HG03039 (cell line): ENCODE measurements at regions not wholly inside any gene's neighbourhood (a gene's known extent, or its start where the extent isn't known, plus 50 kb on each side); places are given as distances from the start of the nearest gene placed in this dataset.
A peak's percentile ranks its signal among the peaks of the same experiment; 100 is the strongest.

ENCODE experiments used
- ATAC-seq: cut with Tn5 transposase; IDR thresholded peaks from one replicate; pipeline ENCODE4 v1.9.1; 2021; ENCODE audit warnings: mild to moderate bottlenecking, moderate library complexity; ENCODE audit not compliant: unreplicated experiment

DNA sequence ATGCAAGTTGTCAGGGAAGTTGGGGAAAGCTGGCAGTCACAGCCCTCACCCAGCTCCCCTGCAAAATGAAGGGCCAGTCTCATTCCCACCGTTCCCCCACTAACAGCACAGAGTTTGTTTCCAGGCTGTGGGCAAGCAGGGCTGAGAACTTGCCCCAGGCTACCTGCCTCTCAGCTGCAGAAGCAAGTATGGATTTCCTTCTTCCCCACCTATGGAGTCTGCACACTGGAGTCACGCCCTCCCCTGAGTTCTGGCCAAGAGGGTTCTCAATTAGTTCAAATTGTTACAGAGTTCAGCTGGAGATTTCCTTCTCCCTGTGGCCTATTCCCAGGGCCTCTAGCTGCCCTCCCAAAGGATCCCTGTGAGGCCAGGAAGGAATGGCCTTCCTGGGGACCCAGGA lies 90.1 kb upstream of the ATP11B start:
- no peak for ATAC-seq

DNA sequence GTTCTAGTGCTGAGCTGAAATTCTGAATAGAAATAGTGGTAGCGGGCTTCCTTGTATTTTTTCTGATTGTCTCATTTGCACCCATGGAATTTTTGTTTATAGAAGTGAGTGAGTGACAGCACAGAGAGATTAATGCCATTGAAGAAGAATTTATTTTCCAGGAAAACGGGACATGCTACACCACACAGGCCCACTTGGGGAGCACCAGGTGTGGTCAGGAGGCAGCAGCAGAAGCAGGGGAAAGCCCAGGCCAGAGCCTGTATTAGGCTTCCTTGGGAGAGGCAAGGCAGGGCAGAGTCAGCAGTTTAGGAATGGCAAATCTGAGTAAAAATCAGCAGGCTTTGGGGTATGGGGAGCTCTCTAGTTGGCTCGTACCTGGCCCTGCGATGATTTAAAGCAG lies 88.4 kb upstream of the ATP11B start:
- no peak for ATAC-seq

GRCh38 chr3:182708810-182709209 lies 84.5 kb upstream of the ATP11B start:
- ATAC-seq: no peak

GRCh38 chr3:182709306-182709705 lies 84.0 kb upstream of the ATP11B start:
- ATAC-seq: no peak

GRCh38 chr3:182710557-182711157 lies 82.6 kb upstream of the ATP11B start:
- ATAC-seq: peak; percentile 49

- no peak for ATAC-seq
Measured at GRCh38 chr3:182711261-182711683, 82.0 kb upstream of the ATP11B start.

DNA sequence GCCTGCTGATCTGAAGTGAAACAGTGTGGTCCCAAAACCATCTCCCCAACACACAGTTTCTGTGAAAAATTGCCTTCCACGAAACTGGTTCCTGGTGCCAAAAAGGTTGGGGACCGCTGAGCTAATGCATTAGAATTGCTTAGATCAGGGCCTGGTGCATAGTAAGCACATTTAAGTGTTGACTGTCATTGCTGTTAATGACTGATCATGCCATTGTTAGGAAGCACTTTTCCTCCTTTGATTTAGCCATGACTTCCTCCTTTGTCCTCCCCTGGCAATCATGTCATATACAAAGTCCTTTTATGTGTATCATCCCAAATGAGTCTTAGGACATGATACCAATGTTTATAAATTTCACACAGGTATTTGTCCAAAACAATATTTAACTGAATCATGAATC lies 81.5 kb upstream of the ATP11B start:
- ATAC-seq: no peak

DNA sequence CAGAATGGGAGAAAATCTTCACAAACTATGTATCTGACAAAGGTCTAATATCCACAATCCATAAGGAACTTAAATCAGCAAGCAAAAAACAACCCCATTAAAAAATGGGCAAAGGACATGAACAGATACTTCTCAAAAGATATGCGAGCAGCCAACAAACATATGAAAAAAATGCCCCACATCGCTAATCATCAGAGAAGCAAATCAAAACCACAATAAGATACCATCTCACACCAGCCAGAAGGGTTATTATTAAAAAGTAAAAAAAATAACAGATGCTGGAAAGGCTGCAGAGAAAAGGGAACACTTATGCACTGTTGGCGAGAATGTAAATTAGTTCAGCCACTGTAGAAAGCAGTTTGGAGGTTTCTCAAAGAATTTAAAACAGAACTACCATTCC lies 80.2 kb upstream of the ATP11B start:
- ATAC-seq: no peak

DNA sequence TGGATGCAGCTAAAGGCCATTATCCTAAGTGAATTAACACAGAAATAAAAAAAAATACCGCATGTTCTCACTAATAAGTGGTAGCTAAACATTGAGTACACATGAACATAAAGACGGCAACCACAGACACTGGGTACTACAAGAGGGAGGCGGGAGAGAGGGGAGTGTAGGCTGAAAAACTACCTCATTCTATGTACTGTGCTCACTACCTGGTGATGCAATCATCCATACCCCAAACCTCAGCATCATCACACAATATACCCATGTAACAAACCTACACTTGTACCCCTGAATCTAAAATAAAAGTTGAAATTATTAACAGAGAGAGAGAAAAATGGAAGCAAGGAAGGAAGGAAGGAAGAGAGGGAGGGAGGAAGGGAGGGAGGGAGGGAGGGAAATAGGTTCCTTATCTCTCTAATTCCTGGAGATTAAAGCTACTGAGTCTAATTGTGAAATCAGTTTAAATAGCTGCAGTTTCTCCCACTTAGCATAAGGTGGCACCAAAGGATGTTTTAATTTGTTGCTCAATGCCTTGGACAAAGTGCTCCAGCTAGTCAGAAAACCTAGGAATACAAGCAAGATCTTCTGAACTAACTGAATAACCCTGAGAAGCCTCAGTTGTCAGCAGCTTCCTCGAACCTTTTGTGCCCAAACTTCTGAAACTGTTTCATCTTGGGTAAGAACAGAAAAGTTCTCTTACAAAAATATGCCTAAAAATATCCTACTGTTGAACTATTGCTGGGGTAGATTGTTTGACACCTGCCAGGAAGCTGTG lies 79.4 kb upstream of the ATP11B start:
- ATAC-seq: peak; percentile 38

GRCh38 chr3:182715006-182715405 lies 78.3 kb upstream of the ATP11B start:
- no peak for ATAC-seq

GRCh38 chr3:182716114-182716688 lies 77.1 kb upstream of the ATP11B start:
- ATAC-seq: peak; percentile 34

DNA sequence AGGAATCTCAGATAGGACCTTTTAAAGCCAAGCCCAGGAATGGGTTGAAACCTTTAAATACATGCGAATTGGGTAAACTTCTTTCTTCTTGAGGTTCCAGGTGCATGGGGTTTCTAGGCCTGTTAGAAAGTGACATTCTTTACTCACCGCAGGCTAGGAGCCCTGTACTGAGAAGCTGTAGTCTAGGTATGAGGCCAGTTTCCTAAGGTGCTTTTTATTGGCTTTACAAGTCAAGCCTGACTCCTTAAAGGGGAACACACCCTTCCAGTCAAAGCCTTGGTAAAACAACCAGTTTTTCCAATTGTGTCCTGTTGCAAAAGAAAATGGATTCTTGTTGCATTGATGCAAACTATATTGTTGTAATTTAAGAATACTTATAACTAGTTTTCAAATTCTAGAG lies 76.1 kb upstream of the ATP11B start:
- ATAC-seq: peak; percentile 87

- ATAC-seq: no peak
Measured at GRCh38 chr3:182722907-182723306, 70.4 kb upstream of the ATP11B start.

- ATAC-seq: no peak
Measured at GRCh38 chr3:182723596-182723995, 69.7 kb upstream of the ATP11B start.

- ATAC-seq: no peak
Measured at GRCh38 chr3:182725372-182726251, 67.7 kb upstream of the ATP11B start.

DNA sequence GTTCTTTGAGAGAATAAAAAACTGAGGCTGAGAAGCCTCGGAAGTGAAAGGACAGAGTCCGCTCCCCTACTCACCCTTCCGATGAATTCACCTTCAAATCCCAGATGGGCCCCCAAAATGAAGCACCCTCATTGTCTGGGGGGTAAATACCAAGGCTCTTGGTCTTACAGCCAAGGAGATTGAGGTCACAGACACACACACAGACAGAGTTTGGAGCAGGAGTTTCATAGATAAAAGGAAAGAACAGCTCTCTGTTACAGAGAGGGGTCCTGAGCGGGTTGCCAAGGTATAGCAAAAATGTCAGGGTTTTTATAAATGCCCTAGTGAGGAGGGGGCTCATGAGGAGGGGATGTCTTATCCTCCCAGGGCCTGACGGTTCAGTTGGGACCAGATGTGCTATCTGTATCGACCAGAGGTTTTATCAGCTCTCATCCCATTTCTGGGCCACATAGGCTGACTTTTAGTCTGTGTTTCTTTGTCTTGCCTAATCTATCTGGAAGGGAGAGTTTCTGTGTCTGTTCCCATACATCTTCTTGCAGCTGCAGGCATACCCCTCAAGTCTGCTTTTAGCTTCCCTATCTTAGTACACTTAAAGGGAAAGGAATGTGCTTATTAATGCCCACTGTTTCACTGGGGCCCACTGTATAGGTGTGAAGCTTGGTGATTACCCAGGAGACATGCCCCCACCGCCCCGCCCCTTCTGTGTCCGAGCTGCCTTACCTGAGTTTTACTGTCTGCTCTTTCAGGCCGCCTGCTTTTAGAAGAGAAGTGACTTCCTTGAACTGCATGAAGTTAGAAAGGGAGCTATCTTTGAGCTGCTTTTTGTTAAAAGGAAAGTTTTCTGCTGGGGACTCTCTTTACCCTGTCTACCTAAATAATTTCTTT lies 66.8 kb upstream of the ATP11B start:
- no peak for ATAC-seq

- no peak for ATAC-seq
Measured at GRCh38 chr3:182728238-182728637, 65.1 kb upstream of the ATP11B start.

DNA sequence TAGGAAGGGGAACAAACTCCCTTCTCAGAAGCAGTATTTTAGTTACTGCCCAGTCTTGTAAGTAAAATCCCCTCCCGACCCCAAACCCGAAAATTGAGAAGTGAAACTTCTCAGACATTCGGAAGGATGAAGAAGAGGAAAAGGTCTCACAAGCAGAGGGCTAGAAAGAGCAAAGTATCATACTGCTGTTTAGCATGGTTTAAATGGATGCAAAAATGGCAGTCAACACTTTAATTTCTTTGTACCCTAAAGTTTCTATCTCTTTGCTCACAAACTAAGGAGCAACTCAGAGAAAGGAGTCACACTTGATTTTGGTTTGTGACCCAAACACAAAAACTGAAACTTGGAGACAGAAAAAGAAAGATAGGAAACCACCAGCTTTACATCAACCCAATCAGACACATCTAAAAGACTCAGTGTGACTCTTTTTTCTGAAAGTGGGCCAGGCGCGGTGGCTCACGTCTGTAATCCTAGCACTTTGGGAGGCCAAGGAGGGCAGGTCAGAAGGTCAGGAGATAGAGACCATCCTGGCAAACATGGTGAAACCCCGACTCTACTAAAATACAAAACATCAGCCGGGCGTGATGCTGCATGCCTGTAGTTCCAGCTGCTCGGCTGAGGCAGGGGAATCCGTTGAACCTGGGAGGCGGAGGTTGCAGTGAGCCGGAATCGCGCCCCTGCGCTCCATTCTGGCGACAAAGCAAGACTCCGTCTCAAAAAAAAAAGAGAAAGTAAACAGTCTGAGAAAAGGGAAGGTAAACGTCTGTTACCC lies 63.2 kb upstream of the ATP11B start:
- peak; percentile 81 for ATAC-seq

GRCh38 chr3:182730675-182731042 lies 62.6 kb upstream of the ATP11B start:
- ATAC-seq: no peak

DNA sequence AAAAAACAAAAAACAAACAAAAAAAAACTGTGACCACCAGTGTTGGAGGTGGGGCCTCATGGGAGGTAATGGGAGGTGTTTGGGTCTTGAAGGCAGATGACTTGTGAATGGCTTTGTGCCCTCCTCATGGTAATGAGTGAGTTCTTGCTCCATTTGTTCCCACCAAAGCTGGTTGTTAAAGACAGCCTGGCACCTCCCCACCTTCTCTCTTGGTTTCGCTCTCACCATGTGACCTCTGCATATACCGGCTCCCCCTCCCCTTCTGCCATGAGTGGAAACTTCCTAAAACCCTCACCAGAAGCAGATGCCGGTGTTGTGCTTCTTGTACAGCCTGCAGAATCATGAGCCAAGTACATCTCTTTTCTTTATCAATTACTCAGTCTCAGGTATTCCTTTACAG lies 61.5 kb upstream of the ATP11B start:
- no peak for ATAC-seq
